ENCODE measurements at regions not wholly inside any gene's neighbourhood (a gene's known extent, or its start where the extent isn't known, plus 50 kb on each side); places are given as distances from the start of the nearest gene placed in this dataset.

- H3K4me1 ChIP-seq: no peaks in the 10 kb centered on the region
- no peaks in the 10 kb centered on the region for H3K27me3 ChIP-seq
- DNase-seq: no peak
- no peak overlapping the region for H3K27ac ChIP-seq
- intact Hi-C loops (cut with DNase I): no loop called here
- no peaks in the 10 kb centered on the region for H3K9me3 ChIP-seq
- 73% methylated on average over 3 of the region's 3 CpGs for WGBS (ENCODE audit: insufficient coverage, low coverage, low lambda C conversion rate, missing lambda C conversion rate)
- TF ChIP-seq CTCF (IDR thresholded peaks at IDR 0.05): no peak
- TF ChIP-seq POLR2A (IDR thresholded peaks at IDR 0.05): no peak
- no peak overlapping the region for H3K4me3 ChIP-seq
- H3K36me3 ChIP-seq: no peaks in the 10 kb centered on the region
- ATAC-seq: no peak
Measured at GRCh38 chr12:71240946-71241345, 83.1 kb upstream of the TSPAN8 start.

GRCh38 chr12:71239731-71240130, 81.9 kb upstream of the TSPAN8 start:
- intact Hi-C loops (cut with DNase I): no loop called here
- Histone ChIP-seq H3K27me3 (no peaks in the 10 kb centered on the region), H3K27ac (no peak overlapping the region), H3K36me3 (no peaks in the 10 kb centered on the region), H3K4me3 (no peak overlapping the region), H3K4me1 (no peaks in the 10 kb centered on the region), H3K9me3 (no peaks in the 10 kb centered on the region)
- ATAC-seq (no peak), DNase-seq (no peak)
- TF ChIP-seq CTCF (IDR thresholded peaks at IDR 0.05) (no peak), POLR2A (IDR thresholded peaks at IDR 0.05) (no peak)

GRCh38 chr12:71237128-71237527, 79.3 kb upstream of the TSPAN8 start:
- WGBS (ENCODE audit: insufficient coverage, low coverage, low lambda C conversion rate, missing lambda C conversion rate): 84% methylated on average over 3 of the region's 4 CpGs
- Histone ChIP-seq H3K27ac (no peak overlapping the region), H3K36me3 (no peaks in the 10 kb centered on the region), H3K9me3 (no peaks in the 10 kb centered on the region), H3K4me1 (no peaks in the 10 kb centered on the region), H3K27me3 (no peaks in the 10 kb centered on the region), H3K4me3 (no peak overlapping the region)
- DNase-seq: no peak
- no peak for TF ChIP-seq CTCF (IDR thresholded peaks at IDR 0.05)
- no peak for TF ChIP-seq POLR2A (IDR thresholded peaks at IDR 0.05)
- no peak for ATAC-seq
- intact Hi-C loops (cut with DNase I): no loop called here

GRCh38 chr12:71236133-71236660, 78.4 kb upstream of the TSPAN8 start:
- no peak for ATAC-seq
- no peaks in the 10 kb centered on the region for H3K9me3 ChIP-seq
- no peak for DNase-seq
- no peak for TF ChIP-seq CTCF (IDR thresholded peaks at IDR 0.05)
- TF ChIP-seq POLR2A (IDR thresholded peaks at IDR 0.05): no peak
- no peak overlapping the region for H3K27ac ChIP-seq
- H3K27me3 ChIP-seq: no peaks in the 10 kb centered on the region
- WGBS (ENCODE audit: insufficient coverage, low coverage, low lambda C conversion rate, missing lambda C conversion rate): 62% methylated on average over 2 of the region's 3 CpGs
- H3K4me3 ChIP-seq: no peak overlapping the region
- intact Hi-C loops (cut with DNase I): no loop called here
- no peaks in the 10 kb centered on the region for H3K36me3 ChIP-seq
- no peaks in the 10 kb centered on the region for H3K4me1 ChIP-seq

- ATAC-seq: no peak
- no peaks in the 10 kb centered on the region for H3K27me3 ChIP-seq
- TF ChIP-seq POLR2A (IDR thresholded peaks at IDR 0.05): no peak
- no peak overlapping the region for H3K27ac ChIP-seq
- WGBS (ENCODE audit: insufficient coverage, low coverage, low lambda C conversion rate, missing lambda C conversion rate): 64% methylated on average over 2 of the region's 2 CpGs
- no peaks in the 10 kb centered on the region for H3K36me3 ChIP-seq
- no peaks in the 10 kb centered on the region for H3K9me3 ChIP-seq
- no peak overlapping the region for H3K4me3 ChIP-seq
- H3K4me1 ChIP-seq: no peaks in the 10 kb centered on the region
- intact Hi-C loops (cut with DNase I): no loop called here
- DNase-seq: no peak
Measured at GRCh38 chr12:71233083-71233482, 75.3 kb upstream of the TSPAN8 start.
